HG03378 (cell line): ENCODE measurements at regions not wholly inside any gene's neighbourhood (a gene's known extent, or its start where the extent isn't known, plus 50 kb on each side); places are given as distances from the start of the nearest gene placed in this dataset.
"Not testable (repeated sequence)": the region's sequence is repeated elsewhere in the genome, so short reads cannot be mapped to it uniquely, and the experiment has no call there.

ENCODE experiments used
- ATAC-seq: cut with Tn5 transposase; IDR thresholded peaks from one replicate; pipeline ENCODE4 v1.9.1; 2021; ENCODE audit warnings: mild to moderate bottlenecking, moderate library complexity; ENCODE audit not compliant: unreplicated experiment

DNA sequence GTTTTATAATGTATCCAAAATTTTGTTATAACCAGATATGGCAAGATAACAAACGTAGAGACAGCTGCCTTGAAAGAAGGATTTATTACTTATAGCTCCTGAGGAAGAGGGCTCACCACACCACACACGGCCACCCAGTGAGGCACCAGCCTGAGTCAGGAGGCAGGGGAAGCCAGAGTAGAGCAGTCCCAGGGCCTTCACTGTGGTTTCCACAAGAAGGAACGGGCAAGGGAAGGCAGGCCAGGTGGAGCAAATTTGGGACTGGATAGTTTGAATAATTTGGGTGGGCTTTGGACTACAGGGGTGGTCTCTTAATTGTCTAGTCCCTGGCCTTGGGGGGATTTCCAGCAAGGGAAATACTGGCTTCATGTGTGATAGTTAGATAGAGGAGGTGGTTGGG, 72.5 kb downstream of the RRAGC start:
- ATAC-seq: no peak

- no peak for ATAC-seq
Observed at GRCh38 chr1:38786040-38786436, 73.5 kb downstream of the RRAGC start.

- ATAC-seq: no peak
Observed at GRCh38 chr1:38785285-38786039, 74.1 kb downstream of the RRAGC start.

GRCh38 chr1:38784452-38785284, 74.9 kb downstream of the RRAGC start:
- no peak for ATAC-seq

- ATAC-seq: no peak
Observed at GRCh38 chr1:38783640-38784229, 75.8 kb downstream of the RRAGC start.

GRCh38 chr1:38781872-38782617, 77.5 kb downstream of the RRAGC start:
- ATAC-seq: no peak

DNA sequence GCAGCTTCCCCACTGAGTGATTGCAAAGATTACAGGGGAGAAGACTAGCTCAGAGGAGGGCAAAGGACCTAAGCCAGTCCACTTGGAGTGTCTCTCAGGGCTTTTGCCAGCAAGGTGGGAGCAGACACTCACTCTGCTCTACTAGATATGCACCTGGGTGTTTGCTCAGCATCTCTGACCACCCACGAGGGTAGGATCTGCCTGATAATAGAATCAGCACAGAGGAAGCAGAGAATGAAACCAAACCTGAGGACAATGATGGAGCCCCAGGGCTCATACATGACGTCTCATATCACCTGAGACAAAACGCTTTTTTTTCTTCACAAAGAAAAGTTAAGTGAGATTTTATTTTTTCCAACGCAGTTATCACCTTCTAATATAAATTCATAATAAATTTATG, 79.4 kb downstream of the RRAGC start:
- ATAC-seq: no peak

DNA sequence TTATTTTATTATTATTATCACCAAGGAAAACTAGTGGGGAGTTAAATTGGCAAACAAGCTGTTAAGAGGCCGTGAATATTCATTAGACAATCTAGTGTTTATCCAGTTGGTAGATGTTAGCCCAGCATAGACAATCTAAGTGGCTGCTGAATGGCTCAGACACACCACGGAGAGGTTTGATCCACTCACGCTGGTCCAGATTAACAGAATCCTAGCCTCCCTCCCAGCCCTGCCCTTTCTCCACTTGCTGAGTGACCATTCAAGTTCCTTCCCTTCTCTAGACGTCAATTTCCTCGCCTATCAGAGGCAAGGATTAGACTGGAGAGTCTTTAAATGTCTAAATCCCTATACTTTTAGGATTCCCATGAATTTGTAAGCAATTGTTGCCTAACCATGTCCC, 80.1 kb downstream of the RRAGC start:
- ATAC-seq: no peak

DNA sequence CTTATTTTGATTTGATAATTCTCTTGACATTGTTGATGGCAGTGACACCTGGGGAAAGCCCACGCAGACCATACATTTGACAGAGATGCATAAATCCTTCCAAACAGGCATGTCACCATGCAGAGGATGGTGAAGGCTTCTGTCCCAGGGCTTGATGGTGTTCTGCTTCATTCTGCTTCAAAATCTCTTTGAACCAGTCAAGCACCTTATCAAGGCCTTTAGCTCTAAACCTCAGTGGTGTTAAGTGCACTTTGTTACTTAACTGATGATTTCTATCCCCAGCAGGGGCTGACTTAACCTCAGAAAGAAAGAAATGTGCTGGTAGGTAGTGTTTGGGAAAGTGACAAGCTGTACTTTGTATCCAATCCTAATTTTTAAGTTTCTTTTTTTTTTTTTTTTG, 81.1 kb downstream of the RRAGC start:
- no peak for ATAC-seq

DNA sequence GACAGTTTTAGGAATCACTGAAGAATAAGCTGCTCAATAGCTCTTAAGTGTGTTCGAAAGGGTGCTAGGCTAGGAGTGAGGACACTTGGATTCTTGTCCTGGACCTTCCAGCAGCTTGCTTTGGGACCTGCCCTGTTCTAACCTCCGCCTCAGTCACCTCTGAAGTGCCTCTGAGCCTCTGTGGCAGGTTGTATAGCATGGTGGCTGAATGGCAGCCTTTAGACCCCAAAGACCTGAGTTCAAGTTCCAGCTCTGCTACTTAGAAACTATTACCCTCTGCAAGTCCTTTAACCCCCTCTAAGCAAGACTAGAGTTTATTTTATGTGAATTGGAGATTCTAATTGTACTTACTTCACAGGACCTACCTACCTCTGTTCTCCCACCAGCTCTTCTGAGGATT, 81.5 kb downstream of the RRAGC start:
- ATAC-seq: no peak

- ATAC-seq: no peak
Observed at GRCh38 chr1:38777464-38777957, 82.1 kb downstream of the RRAGC start.

DNA sequence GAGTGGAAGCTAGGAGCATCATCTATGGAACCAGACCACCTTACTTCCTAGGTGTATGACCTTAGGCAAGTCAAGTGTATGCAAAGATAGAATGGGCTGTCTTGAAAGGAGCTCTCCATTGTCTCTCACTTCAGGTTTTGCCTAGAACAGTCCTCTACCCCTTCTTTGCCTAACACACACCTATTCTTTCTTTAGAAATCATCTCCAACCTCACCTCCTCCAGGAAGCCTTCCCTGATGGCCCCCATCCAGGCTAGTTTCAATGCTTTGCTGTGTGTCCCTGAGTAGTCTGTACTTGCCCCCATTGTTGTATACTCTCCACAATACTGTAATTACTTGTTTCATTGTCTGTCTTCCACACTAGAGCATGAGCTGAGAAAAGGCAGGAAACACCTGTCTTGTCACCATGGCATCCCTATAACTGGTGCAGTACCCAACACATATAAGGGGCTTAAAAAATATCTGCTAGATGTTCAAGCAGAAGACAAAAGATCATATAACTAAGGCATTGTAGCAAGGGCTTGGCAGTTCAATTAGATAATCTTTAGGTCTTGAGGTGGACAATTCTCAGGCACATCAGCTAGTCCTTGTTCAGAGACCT, 83.0 kb downstream of the RRAGC start:
- no peak for ATAC-seq

GRCh38 chr1:38775175-38775845, 84.3 kb downstream of the RRAGC start:
- no peak for ATAC-seq

DNA sequence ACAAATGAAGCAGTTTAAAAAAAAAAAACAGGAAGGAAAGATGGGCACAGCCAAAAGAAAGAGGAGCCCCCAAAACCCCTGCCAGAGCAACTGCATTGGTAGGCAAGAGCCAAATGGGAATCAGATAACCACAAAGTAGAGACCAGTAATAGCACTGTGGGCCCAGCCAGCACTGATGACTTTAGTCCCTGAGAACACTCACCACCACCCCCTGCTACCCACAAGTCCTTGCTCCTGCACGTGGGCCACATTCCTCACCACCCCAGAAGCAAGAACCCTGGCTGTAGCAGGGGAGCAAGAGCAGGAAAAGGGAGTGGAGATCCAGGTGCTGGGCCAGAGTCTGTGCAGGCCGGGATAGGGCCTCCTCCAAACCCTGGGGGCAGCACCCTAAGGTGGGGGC, 86.1 kb downstream of the RRAGC start:
- ATAC-seq: no peak

- no peak for ATAC-seq
Observed at GRCh38 chr1:38772953-38773352, 86.6 kb downstream of the RRAGC start.

DNA sequence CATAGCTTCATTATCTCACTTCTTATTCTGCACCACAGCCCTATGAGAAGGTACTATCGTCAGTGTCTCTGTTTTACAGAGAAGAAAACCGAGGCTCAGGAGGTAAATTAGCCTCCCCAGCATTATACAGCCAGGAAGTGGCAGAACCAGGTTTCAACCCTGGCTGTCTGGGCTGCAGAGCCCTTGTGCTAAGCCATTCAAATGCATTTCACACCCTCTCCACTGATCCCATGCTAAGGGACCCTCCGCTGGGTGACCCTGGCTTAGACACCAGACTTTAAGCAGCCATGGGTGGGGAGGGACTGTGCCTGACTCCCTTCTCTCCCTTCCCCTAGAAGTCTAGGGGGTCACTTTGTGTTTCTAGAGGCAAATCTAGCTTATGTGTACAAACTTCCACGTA, 87.5 kb downstream of the RRAGC start:
- no peak for ATAC-seq

GRCh38 chr1:38770516-38771173, 88.9 kb downstream of the RRAGC start:
- not testable (repeated sequence) for ATAC-seq

GRCh38 chr1:38766125-38766524, 93.4 kb downstream of the RRAGC start:
- no peak for ATAC-seq

DNA sequence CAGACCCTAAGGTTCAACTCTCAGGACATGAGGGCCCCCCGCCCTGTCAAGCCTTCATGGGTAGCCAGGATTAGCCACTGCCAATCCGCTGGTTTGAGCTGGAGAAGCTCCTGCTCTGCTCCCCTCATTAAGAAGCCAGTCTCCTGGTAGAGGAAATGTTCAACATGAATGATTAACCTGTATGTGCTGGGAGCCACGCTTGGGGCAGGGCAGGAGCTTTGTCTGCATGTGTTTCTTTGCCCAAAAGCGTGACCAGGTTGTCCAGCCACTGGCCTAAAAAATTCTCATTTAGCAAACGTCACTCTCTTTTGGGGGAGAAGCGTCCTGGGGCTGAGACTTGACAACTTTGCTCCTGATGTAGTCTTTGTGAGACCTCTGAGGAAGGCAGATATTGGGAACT, 96.5 kb downstream of the RRAGC start:
- no peak for ATAC-seq

DNA sequence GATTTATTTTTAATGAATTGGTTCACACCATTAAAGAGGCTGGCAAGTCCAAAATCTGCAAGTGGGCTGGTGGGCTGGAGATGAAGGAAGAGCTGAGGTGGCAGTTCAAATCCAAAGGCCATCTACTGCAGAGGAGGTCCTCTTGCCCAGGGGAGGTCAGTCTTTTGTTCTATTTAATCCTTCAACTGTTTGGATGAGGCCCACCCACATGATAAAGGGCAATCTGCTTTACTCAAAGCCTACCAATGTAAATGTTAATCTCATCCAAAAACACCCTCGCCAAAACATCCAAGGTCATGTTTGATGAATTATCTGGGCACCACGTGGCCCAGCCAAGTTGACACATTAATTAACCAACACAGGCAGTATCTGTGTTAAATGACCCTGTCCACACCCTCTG, 99.0 kb downstream of the RRAGC start:
- ATAC-seq: no peak
